ENCODE measurements at regions not wholly inside any gene's neighbourhood (a gene's known extent, or its start where the extent isn't known, plus 50 kb on each side); places are given as distances from the start of the nearest gene placed in this dataset.

DNA sequence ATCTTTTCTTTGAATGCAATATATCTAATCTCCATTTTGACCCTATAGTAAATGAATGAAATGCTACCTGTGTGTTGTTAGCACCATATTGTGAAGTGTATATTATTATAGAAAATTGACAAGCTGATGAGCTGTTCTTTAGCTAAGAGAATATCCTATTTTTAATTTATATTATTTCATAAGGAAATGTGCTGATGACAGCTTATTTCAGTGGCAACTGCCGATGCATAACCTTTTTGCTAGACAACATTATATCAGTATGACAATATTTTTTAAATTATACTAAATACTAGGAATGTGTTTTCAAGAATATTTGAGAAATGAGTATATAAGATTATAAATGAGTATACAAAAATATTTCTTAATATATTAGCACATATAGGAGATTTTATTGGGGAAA lies 573.1 kb downstream of the ZNF608 start:
- Histone ChIP-seq H3K4ac (replicated peaks; ENCODE audit: insufficient read length, low read depth, low read length) (no peak overlapping the region), H3K27me3 (replicated peaks in 1 of 4; ENCODE audit: control insufficient read depth in 3 of 4, extremely low read depth in 1 of 4, insufficient read depth in 3 of 4, low read length in 3 of 4) (no peaks in the 10 kb centered on the region), H3K23ac (ENCODE audit: insufficient read length) (no peak overlapping the region), H2BK120ac (replicated peaks; ENCODE audit: low read depth, low read length) (no peak overlapping the region), H3K23me2 (ENCODE audit: low read depth, low read length) (no peaks in the 10 kb centered on the region), H4K91ac (replicated peaks; ENCODE audit: insufficient read length, low read length) (no peak overlapping the region), H3K56ac (replicated peaks; ENCODE audit: insufficient read length, low read depth, low read length) (no peak overlapping the region), H4K20me1 (replicated peaks in 1 of 2; ENCODE audit: control insufficient read depth in 1 of 2, insufficient read depth in 2 of 2, low read length in 2 of 2) (no peaks in the 10 kb centered on the region), H3K36me3 (ENCODE audit: control insufficient read depth in 2 of 4, insufficient read depth in 4 of 4, low read length in 3 of 4) (no peaks in the 10 kb centered on the region; a peak in 1 of 8 replicates), H3K4me2 (ENCODE audit: insufficient read depth in 1 of 2, low read depth in 2 of 2, low read length in 2 of 2) (no peak overlapping the region), H3K9me3 (ENCODE audit: insufficient read depth in 2 of 2, low read depth in 1 of 2, low read length in 1 of 2) (peaks cover 4 to 15% of the 10 kb centered on the region in 2 experiments; a peak in 2 of 4 replicates), H2BK15ac (ENCODE audit: low read length) (no peak overlapping the region), H4K8ac (ENCODE audit: extremely low read depth, insufficient read depth, low read length) (no peak overlapping the region), H3K9ac (replicated peaks in 1 of 4; ENCODE audit: extremely low read depth in 1 of 4, low read depth in 3 of 4, low read length in 3 of 4) (no peak overlapping the region), H4K5ac (ENCODE audit: insufficient read length, low read depth, low read length) (no peak overlapping the region), H2AK5ac (ENCODE audit: low read depth, low read length) (no peak overlapping the region), H3K14ac (ENCODE audit: insufficient read length) (no peak overlapping the region), H3K79me1 (ENCODE audit: low read depth, low read length) (no peaks in the 10 kb centered on the region), H3K4me3 (ENCODE audit: extremely low read depth in 1 of 4, insufficient read depth in 2 of 4, low read depth in 3 of 4, low read length in 4 of 4) (no peak overlapping the region), H3K79me2 (ENCODE audit: control insufficient read depth in 1 of 2, insufficient read depth in 2 of 2, low read length in 2 of 2) (no peaks in the 10 kb centered on the region), H2AFZ (ENCODE audit: low read length) (no peak overlapping the region), H2BK20ac (ENCODE audit: low read length) (no peak overlapping the region), H3K4me1 (replicated peaks in 1 of 4; ENCODE audit: control insufficient read depth in 3 of 4, insufficient read depth in 4 of 4, low read length in 3 of 4) (no peaks in the 10 kb centered on the region), H2BK5ac (ENCODE audit: low read depth, low read length) (no peak overlapping the region), H3K27ac (ENCODE audit: low read depth, low read length) (no peak overlapping the region), H2BK12ac (ENCODE audit: low read depth, low read length) (no peak overlapping the region), H3K18ac (ENCODE audit: extremely low read depth, low read length) (no peak overlapping the region)
- no peak for FAIRE-seq
- POLR2A ChIA-PET (ENCODE audit: partially characterized antibody), result no interaction called here
- no peak for DNase-seq (ENCODE audit: low read depth in 1 of 2, low spot score in 2 of 2)
- 100% methylated on average over 1 of the region's 1 CpG; no CpG with 5 or more reads in 1 of the 2 experiments for WGBS, 2 experiments (ENCODE audit: extremely low coverage in 1 of 2, insufficient coverage in 1 of 2, insufficient read length in 1 of 2, insufficient replicate concordance in 2 of 2, low coverage in 1 of 2, low lambda C conversion rate in 2 of 2, missing lambda C conversion rate in 1 of 2)
- CTCF ChIA-PET (ENCODE audit: partially characterized antibody), result interaction anchor here (0.6 to 1.4 kb wide), 2 partner anchors 13 to 1835 kb away, joined by 3 to 6 read pairs; no protein-coding TSS in a partner anchor
- TF ChIP-seq POLR2AphosphoS5 (IDR thresholded peaks at IDR 0.05; ENCODE audit: low read depth, low read length) (no peak), TEAD4 (IDR thresholded peaks at IDR 0.05; ENCODE audit: low read depth, low read length) (no peak), NANOG (IDR thresholded peaks at IDR 0.05; ENCODE audit: insufficient read depth, low read depth, low read length, poor library complexity, severe bottlenecking) (no peak), BACH1 (IDR thresholded peaks at IDR 0.05; ENCODE audit: low read length) (no peak), ZNF274 (IDR thresholded peaks at IDR 0.05; ENCODE audit: borderline replicate concordance, extremely low read depth, low read length) (no peak), TAF7 (optimal IDR thresholded peaks at IDR 0.05; ENCODE audit: borderline replicate concordance, low read depth, low read length) (no peak), TAF1 (IDR thresholded peaks at IDR 0.05; ENCODE audit: low read depth, low read length) (no peak), CEBPB (IDR thresholded peaks at IDR 0.05; ENCODE audit: low read depth, low read length) (no peak), KDM5A (IDR thresholded peaks at IDR 0.05; ENCODE audit: low read length) (no peak), JUN (IDR thresholded peaks at IDR 0.05; ENCODE audit: low read depth, low read length) (no peak), KDM1A (IDR thresholded peaks at IDR 0.05; ENCODE audit: borderline replicate concordance, low read length) (no peak), BCL11A (IDR thresholded peaks at IDR 0.05; ENCODE audit: low read depth in 2 of 2, low read length in 2 of 2) (no peak), SP4 (IDR thresholded peaks at IDR 0.05; ENCODE audit: low read length) (no peak), SUZ12 (IDR thresholded peaks at IDR 0.05; ENCODE audit: low read length) (no peak), E2F6 (IDR thresholded peaks at IDR 0.05) (no peak), SIX5 (IDR thresholded peaks at IDR 0.05; ENCODE audit: low read depth, low read length) (no peak), POLR2A (IDR thresholded peaks at IDR 0.05; ENCODE audit: control extremely low read depth in 1 of 2, low read depth in 2 of 2, low read length in 2 of 2) (no peak)

All from H1 (cell line).